Neural progenitor cell (in vitro differentiated cells): ENCODE measurements at regions not wholly inside any gene's neighbourhood (a gene's known extent, or its start where the extent isn't known, plus 50 kb on each side); places are given as distances from the start of the nearest gene placed in this dataset.

Experiments used
- CTCF ChIP-seq: fragments of 200-600 bp; sonication (generic); IDR thresholded peaks from 2 replicates; pipeline ENCODE4 v1.5.1; 2017; ENCODE audit warnings: antibody characterized with exemption, mild to moderate bottlenecking
- EZH2 ChIP-seq: fragments of 200-600 bp; sonication (generic); IDR thresholded peaks from 2 replicates; pipeline ENCODE4 v1.6.1; 2017; ENCODE audit warnings: antibody characterized with exemption, mild to moderate bottlenecking, moderate library complexity
- EZH2phosphoT487 ChIP-seq: fragments of 200-600 bp; sonication (generic); IDR thresholded peaks from 2 replicates; pipeline ENCODE4 v1.6.1; 2017; ENCODE audit warnings: antibody characterized with exemption

DNA sequence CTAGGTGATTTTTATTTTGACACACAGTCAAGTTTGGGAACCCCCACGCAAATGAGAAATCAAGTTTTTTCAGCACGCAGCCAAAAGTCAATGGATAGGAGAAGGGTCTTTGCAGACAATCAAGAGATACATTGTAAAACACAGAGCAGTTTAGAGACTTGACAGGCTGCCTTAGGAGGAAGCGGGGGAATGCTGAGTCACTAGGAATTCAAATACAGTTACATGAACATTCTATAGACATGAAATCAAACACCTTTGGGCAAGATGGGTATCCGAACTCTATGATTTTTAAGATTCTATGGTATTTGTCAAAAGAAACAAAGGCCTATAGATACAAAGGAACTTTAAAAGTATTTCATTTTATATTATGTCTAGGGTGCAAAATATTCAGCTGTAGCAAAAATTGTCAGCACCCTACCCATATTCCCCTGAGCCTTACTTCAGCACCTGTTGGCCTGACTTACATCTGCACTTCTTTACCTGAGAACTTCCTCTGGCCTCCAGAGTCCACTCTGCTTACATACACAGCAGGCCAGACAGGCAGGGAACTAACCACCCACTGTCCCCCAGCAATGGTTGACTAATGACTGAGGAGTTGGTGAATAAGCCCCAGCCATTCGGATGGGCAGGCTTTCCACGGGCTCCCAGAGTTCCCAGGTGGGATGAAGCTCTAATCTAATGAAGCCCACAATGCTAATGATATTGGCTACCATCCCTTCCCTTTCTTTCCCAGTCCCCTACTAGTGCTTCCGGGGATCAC is 289.3 kb upstream of the RORA start:
- TF ChIP-seq CTCF, result no peak
- no peak for TF ChIP-seq EZH2phosphoT487
- no peak for TF ChIP-seq EZH2
